GM18498 (cell line): ENCODE measurements at regions not wholly inside any gene's neighbourhood (a gene's known extent, or its start where the extent isn't known, plus 50 kb on each side); places are given as distances from the start of the nearest gene placed in this dataset.

Experiments used
- ATAC-seq: cut with Tn5 transposase; IDR thresholded peaks from one replicate; pipeline ENCODE4 v1.9.1; 2021; ENCODE audit warnings: mild to moderate bottlenecking, moderate library complexity; ENCODE audit not compliant: unreplicated experiment

DNA sequence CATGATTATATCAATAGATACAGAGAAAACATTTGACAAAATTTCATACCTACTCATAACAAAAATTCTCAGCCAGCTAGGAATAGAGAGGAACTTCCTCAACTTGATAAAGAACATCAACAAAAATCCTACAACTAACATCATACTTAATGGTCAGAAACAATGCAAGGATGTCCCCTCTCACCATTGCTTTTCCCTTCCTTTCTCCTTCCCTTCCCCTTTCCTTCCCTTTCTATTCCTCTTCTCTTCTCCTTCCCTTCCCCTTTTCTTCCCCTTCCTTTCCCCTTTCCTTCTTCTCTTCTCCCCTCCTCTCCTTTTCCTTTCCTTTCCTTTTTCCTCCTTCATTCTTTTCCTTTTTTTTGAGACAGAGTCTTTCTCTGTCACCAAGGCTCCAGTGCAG is 418.3 kb upstream of the B3GAT1 start:
- ATAC-seq = no peak

DNA sequence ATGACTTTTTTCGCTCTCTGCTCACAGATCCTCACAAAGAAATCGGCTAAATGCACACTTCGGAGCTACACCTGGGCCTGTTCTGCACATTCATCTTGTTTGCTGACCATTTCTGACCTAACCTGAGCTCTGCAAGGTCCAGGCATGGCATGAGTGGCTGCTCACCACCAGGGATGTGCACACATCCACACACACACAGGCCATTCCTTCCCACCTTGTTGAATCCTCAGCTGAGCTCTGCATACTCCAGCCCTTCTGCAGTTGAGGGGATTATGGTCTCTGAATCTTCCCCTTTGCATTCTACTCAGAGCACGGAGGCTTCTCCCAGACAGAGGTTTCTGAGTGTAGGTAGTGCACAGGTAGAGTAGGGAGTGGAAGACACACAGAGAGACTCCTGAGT is 411.9 kb upstream of the B3GAT1 start:
- ATAC-seq = no peak

DNA sequence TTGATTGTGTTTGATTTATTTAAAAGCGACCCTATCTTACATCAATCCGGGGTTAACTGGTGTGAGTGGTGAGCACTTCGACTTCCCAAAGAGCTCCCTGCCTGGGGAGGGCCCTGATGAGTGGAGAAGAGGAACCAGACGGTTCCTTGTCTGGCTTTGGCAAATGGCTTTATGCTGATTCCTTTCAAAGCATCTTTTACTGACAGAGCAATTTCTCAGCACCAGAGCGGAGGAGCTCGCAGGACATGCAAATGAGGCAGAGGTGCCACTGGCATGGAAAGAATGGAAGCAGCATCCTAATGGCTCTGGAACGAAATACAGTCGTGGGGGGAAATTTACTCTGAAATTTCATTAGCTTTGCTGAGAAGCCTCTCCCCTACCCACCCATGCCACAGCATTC is 410.9 kb upstream of the B3GAT1 start:
- ATAC-seq = no peak

DNA sequence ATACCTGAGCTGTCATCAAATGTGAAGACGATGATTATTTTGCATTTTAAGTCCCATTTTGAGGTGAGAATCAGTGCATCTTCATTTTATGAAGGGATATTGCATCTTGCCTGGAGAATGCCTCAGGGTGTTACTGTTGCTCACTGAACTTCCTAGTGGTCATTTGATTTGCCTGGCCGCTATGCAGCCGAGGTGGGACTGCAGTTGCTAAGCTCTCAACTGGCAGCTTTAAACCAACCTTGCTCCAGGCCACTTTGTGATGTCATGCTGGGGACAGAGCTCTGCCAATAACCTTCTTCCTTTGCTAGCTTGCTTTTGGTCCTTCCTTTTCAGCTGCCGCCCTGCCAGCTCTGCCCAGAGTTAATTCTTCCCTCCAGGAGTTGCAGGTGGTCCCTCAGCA is 409.4 kb upstream of the B3GAT1 start:
- ATAC-seq = no peak

DNA sequence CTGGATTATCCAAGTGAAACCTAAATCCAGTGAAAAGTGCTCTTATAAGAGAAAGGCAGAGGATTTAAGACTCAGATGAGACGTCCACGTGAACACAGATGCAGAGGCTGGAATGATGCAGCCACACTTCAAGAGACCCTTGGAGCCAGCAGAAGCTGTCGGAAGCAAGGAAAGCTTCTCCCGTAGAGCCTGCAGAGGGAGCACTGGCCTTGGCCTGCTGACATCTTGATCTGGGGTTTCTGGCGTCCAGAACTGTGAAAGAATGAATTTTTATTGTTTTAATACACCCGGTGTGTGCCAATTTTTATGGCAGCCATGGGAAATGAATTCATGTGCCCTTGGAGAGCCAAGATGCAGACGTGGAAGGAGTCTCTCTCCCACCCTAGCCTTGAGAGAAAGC is 407.0 kb upstream of the B3GAT1 start:
- ATAC-seq = no peak

DNA sequence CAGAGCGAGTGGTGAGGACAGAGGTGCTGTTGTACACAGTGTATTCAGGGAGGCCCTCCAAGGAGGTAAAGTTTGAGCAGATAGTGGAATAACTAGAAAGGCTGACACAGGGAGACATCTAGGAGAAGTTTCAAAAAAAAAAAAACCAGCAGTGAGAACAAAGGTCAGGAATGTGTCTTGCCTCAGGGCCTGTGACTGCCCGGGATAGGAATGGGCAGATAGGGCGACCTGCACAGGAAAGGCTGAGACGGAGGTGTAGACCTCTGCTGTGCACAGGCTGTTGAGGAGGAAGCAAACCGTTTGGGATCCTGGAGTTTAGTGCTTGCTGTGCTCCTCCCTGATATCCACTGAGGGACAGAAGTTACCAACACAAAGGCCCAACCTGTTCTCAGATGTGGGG is 406.5 kb upstream of the B3GAT1 start:
- no peak for ATAC-seq

DNA sequence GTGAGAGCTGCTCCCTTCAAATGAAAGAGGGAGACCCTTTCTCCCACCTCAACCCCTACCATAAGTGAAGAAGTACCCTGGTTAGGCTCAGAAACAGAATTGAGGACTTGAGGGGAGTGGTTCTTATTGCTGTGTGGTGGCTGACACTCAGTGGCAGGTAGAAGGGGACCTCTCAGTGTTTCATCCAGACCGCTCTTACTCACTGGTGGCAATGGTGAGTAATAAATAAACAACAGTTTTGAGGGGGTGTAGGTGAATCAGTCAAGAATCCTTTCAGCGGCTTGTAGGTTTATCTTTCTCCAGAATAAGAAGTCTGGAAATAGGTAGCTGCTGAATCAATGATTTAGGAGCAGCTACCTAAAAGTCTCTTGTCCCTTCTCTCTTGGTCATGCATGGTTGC is 403.4 kb upstream of the B3GAT1 start:
- ATAC-seq = no peak

DNA sequence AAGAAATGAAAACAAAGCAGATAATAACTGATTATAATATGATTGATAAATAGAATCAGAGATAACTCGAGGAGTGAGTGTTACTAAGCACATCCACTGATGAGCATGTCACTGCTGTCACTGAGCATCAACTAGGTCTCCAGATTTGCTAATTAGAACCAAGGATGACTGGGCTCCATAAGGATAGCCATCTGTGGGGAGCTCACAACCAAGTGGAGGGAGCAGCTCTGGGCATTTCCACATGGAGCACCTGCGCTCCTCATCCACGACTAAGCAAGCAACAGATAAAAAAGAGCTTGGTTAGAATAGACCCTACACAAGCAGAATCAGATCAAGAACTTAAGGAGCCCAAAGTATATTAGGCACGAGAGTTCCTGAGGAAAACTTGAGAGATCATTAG is 396.0 kb upstream of the B3GAT1 start:
- no peak for ATAC-seq

DNA sequence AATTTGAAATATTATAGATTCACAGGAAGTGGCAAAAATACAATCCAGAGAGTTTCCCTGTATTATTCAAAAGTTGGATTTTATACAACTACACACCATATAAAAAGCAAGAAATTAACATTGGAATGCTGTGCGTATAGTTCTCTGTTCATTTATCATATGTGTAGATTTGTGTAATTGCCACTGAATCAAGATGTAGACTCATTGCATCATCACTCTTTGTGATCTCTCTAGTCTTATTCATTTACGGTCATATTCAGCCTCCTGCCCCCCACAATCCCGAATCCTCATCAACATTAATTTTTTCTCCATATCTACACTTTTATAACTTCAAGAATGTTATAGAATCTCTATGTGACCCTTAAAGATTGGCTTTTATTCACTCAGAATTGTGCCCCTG is 390.6 kb upstream of the B3GAT1 start:
- no peak for ATAC-seq

DNA sequence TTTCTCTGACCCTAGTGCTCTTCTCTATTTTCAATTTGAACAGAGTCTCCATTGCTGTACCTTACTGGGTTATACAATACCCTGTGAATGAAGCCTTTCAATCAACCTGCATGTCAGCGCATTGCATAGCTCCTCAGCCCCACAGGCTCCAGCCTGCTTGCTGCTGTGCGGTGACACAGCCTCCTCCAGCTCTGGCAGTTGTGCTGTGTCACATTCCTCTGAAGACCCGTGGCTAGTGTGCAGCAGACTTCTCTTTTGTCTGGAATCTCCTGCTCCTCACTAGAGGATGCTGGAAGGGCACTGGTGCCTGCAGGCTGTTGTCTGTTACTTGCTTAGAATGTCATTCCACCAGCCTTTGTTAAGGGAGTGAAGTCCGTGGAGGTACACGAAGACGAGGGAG is 390.1 kb upstream of the B3GAT1 start:
- no peak for ATAC-seq

DNA sequence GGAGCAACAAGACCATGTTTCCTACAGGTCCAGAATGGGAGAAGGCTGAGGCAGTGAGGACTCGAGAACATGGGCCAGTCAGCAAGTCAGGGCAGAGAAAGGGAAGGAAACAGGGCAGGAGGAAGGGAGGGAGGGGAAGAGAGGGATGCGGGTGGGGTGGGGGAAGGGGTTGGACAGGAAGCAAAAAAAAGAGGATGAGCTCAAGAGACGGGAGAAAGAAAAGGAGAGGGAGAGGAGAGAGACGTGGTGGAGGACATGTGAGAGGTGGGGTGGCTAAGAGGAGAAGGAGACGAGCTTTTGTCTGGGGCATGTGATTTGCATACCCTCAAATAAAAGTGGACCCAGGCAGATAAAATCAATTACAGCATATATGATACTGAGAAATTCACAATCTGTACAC is 389.5 kb upstream of the B3GAT1 start:
- ATAC-seq = no peak

DNA sequence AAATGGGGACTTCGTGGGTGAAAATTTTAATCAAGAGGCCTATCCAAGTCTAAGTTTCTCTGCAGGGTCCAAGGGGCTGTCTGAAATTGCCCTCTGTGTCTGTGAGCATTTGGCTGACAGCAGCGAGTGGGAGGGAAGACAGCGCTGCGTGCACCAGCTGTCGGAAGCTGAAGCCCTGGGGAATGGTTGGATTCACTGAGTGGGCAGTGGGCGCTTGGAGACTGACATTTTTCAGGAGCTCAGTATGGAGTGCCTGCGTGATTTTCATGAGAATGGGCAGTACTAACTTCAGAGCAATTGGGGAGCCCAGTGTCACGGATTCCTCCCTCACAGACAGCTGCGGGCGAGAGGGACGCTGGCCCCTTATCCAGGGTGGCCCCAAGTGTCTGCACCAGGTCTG is 388.8 kb upstream of the B3GAT1 start:
- no peak for ATAC-seq

DNA sequence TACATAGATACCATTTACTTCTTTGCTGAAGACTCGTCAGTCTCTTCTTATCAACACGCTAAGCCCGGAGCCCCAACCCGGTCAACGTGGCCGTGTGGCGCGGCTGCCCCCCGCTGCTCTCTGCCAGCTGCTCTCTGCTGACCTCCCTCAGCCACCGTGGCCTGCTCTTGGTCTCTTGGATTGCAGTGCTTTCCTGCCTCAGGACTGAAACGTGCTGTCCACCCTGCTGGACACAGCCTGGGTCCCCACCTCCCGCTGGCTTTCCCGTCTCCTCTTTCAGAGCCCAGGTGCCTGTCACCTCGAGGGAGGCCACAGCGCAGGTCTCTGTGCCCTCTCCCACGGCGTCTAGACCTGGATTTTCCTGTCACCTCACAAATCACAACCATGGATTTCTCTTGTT is 388.1 kb upstream of the B3GAT1 start:
- ATAC-seq = no peak

DNA sequence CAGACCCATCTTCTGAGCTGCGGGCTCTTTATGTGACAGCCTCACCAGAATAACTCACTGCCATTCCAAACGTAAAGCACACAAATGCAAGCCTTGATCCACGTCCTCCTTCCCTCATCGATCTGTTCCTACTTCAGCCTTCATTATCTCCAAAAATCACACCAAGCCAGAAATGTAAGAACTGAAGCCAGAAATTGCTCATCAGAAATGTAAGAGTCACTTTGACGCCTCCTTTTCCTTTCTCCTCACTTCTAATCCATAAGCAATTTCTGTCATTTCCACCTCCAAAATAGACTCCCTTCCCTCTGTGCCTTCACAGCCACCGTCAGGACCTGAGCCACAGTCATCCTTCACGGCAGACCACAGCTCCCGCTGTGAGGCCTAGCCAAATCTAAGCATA is 387.3 kb upstream of the B3GAT1 start:
- ATAC-seq = no peak

DNA sequence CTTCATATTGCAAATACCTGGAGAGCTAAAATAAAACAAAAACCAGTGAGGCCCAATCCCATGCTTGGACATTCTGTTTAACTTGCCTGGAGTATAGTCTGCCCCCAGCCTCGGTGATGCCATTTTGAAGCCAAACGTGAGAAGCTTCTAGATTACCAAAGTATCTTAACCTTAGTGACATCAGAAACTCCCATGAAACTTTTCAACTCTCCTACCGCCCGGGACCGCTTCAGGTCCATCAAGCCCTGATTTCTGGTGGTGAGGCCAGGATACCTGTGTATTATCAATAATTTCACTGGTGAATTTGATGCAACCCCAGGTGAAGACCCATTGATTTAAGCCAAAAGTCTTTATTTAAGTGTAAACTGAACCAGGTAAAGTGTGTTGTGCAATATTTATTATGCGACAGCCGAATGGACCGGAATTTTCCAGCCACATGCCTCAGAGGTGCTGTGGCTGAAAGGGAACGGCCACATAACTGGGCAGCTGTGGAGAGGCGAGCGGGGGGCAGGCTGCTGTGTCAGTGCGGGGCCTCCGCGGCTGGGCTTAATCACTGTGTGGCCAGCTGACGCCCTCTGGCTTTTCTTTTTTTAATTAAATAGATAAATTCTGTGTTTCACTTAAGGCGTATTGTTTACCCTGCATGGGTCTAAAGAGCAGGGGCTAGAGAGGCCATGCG is 385.5 kb upstream of the B3GAT1 start:
- ATAC-seq = no peak

DNA sequence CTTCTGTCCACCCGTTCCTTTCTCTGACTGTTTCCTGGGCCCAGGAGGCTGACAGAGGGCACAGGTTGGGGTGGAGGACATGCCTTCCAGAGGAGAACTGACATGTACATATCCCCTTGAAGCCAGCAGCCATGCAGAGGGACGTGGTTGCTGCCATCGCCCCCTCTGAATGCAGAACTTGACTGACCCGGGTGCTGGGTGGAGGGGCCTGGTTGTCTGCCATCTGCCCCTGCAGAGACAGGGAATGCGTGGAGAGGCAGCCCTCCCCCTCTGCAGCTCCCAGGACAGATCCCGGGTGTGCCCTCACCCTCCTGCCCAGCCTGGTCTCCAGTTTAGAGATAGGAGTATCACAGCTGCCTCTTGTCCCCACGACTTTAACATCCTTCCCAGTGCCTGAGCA is 383.0 kb upstream of the B3GAT1 start:
- no peak for ATAC-seq

DNA sequence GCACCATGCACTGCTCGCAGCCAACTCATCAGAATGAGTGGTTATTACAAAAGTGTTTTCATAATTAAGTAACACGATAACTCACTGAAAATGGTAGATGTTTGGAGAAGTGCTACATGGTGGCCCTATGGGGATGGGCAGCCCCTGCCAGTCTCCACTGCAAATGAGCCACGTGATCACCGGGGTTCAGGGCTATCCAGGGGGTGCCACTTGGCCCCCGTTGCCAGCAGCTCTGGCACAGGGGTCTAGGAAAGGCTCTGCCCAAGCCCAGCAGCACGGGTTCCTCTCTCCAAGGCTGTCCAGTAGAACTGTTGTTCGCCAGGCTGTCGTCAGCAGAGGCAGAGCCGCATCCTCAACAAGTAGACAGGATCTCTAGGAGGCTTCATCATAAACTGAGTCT is 382.1 kb upstream of the B3GAT1 start:
- no peak for ATAC-seq

DNA sequence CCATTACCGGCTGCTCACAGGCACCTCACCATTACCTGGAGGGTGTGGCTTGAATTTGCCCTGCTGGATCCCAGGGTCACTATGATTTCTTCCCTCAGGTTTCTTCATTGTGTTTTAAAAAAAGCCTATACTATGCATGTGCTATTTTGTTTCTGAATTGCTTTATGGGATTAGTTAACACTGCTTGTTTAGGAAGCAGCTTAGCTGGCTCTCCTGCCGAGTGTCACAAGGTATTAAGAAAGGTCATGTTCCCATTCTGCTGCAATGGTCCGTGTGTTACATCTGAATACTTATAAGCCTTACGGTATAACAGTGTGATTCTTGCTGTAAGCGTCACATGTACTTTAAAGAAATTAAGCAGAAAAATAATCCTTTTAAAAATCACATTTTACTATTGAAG is 380.6 kb upstream of the B3GAT1 start:
- no peak for ATAC-seq

DNA sequence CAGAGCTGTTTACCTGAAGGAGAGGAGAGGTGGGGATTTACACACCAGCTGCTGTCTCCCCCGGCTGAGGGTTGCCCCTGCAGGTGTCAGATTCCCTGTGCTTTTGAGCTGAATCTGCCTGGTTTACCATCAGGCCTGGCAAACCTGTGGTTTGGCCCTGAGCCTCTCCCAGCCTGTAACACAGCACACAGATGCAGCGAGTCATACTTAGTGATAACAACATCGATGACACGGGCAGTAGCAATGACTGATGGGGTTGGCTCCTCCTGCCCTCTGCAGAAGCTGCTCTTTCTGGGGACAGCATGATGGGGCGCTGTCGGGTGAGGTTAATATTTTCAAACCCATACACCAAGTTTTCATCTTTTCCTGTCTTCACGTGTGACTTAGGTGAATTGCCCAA is 380.0 kb upstream of the B3GAT1 start:
- ATAC-seq = no peak

DNA sequence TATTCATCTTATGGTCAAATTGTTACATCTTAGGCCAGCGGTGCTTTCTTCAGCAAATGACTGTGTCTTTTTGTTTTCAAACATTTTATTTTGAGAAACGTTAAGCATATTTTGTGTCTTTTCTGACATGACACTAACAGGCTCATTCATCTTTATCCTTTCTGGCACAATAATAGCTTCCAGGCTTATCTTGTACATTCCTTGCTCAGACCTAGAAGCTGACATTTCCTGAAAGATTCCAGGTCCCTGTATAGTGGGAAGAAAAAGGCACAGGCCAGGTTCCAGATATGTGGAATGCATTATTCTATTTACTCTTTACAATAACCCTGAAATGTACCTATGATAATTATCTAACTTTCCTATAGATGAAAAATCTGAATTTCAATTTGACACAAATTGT is 379.1 kb upstream of the B3GAT1 start:
- no peak for ATAC-seq

DNA sequence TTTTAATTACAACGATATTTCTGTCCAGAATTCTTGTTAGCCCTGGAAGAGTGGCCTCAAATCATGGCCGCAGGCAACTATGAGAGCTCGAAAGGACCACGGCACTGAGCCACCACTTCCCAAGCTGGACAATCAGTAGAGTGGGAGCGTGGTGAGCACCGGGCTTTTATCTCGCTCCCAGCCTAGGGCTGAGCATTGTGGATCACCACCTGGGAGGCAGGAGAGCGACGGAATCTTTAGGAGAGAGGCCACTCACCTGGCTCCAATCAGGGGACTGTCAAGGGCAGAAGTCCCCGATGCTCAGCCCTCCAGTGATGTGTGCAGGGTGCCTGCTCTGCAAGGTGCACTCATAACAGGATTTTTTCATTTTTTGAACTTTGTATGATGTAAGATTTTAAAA is 377.1 kb upstream of the B3GAT1 start:
- ATAC-seq = no peak

DNA sequence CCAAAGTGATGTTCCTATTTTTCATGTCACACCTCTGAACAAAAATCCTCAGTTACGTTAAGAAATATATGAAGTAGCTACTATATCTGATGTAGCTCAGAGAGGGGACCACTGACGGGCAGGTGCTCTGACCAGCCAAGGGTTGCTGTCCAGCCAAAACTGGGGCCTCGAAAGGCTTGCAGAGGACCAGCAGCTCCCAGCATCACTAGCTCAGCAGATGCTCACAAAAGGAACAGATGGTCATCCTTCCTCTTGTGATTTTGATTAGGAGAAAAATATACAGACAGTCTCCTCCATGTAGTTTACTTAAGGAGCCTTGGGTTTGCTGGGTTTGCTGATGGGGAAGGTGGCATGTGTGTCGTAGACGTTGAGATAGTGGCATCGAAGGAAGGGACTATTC is 374.6 kb upstream of the B3GAT1 start:
- no peak for ATAC-seq

DNA sequence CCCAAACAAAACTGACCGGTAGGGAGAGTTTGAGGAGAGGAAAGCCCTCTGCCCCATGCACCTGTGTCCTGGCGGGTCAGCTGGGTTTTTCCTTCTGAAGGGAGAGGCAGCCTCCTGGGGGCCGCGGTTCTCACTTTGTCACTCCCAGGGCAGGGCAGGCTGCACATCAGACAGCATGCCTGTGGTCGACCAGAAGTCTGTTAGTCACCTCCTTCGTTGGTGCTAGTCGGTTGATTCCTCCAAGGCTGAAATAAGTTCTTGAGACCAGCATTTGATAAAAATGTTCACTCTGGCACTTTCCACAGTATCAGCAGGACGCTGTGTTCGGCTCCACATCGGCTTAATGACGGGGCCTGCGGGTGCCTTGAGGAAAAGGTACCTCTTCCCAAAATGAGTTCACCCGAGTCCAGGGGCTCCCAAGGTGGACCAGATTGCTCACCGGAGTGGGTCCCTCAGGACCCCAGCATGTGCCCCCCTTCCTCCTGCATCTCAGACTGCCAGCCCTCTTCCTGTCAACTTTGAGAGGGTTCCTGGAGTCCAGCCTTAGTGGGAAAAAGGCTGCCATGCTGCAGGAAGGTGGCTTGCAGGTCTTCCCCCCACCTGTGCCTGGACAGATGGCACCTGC is 373.7 kb upstream of the B3GAT1 start:
- ATAC-seq = no peak
